ENCODE measurements at regions not wholly inside any gene's neighbourhood (a gene's known extent, or its start where the extent isn't known, plus 50 kb on each side); places are given as distances from the start of the nearest gene placed in this dataset.

DNA sequence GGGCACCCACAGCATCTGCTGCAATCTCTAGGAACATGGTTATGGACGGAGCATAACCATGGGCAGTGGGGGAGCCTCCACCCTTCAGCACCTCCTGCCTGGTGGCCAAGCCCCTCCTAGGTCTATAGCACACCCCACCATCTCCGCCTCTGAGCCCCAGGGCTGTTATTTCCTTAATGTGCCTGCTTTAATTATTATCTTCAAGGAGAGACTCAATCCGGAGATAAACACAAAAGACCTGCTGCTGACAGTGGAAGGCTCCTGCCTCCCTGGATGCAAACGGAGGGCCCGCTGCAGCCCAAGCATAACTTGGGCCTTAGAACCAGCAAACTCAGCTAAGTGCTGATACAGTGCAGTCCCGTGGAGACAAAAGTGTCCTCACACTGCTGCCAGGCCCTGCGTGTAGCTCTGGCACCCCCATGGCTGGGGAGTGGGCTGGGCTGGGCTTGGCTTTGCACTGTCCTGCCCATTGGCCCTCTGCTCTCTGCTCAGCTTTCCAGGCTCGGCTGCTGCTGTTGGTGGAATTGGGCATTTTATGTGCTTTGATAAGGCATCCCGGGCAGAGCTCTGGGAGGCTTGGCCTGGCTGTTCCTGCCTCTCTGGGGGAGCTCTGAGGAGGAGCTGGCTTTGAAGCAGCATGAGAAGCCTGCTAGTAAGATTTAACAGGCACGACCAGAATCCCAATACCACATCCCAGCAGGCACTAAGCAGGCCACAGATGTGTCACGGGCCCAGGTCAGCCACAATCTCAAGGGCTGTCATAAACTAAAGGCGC, 620.2 kb downstream of the PTPRU start (continued):
- no peak for TF ChIP-seq ZFP30 (CRISPR knock-in tag; IDR thresholded peaks at IDR 0.05)

DNA sequence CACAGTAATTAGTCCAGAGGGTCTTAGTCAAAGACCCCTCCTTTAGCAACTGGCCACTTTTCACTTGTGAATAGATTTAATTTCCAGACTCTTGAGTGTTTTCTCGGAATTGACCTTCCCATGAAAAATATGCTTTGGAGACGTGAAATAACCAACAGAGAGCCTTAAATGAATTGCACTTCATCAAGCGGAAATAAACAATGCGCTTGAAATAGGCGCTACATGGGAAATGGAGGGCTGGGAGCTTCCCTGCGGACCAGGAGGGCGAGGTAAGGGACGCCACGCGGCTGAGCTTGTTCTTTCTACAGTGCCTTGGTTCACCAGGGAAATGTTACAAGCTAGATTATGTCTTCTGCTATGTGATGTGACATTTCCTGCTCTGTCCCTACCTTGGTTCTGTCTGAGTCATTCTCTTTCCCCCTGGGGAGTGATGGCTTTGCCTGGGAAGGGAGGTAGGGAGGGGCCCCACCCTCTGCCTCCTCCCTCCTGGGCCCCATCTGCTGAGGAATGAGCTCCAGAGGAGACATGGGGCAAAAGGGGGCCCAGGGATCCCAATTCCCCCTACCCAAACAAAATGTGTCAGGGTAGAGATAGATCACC, 619.3 kb downstream of the PTPRU start:
- TF ChIP-seq ZFP30 (CRISPR knock-in tag; IDR thresholded peaks at IDR 0.05), result no peak
- TF ChIP-seq BACH2 (CRISPR knock-in tag; IDR thresholded peaks at IDR 0.05; ENCODE audit: borderline replicate concordance), result no peak
- no peak for TF ChIP-seq ISL1 (CRISPR knock-in tag; IDR thresholded peaks at IDR 0.05)
- TF ChIP-seq TCF4 (CRISPR knock-in tag; IDR thresholded peaks at IDR 0.05; ENCODE audit: borderline replicate concordance), result no peak
- no peak for TF ChIP-seq OSR1 (CRISPR knock-in tag; IDR thresholded peaks at IDR 0.05)
- TF ChIP-seq SNAI2 (CRISPR knock-in tag; IDR thresholded peaks at IDR 0.05), result no peak
- no peak for TF ChIP-seq ZNF70 (CRISPR knock-in tag; IDR thresholded peaks at IDR 0.05)
- no peak for TF ChIP-seq GLIS3 (CRISPR knock-in tag; IDR thresholded peaks at IDR 0.05)
- TF ChIP-seq ZC3H10 (CRISPR knock-in tag; IDR thresholded peaks at IDR 0.05), result no peak
- TF ChIP-seq, protein P1, sequence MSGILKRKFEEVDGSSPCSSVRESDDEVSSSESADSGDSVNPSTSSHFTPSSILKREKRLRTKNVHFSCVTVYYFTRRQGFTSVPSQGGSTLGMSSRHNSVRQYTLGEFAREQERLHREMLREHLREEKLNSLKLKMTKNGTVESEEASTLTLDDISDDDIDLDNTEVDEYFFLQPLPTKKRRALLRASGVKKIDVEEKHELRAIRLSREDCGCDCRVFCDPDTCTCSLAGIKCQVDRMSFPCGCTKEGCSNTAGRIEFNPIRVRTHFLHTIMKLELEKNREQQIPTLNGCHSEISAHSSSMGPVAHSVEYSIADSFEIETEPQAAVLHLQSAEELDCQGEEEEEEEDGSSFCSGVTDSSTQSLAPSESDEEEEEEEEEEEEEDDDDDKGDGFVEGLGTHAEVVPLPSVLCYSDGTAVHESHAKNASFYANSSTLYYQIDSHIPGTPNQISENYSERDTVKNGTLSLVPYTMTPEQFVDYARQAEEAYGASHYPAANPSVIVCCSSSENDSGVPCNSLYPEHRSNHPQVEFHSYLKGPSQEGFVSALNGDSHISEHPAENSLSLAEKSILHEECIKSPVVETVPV (CRISPR knock-in tag; IDR thresholded peaks at IDR 0.05), result no peak
- TF ChIP-seq ZNF565 (CRISPR knock-in tag; conservative IDR thresholded peaks at IDR 0.05; ENCODE audit: low read depth), result no peak
- no peak for TF ChIP-seq ZFP3 (CRISPR knock-in tag; IDR thresholded peaks at IDR 0.05)
- TF ChIP-seq, protein P2, sequence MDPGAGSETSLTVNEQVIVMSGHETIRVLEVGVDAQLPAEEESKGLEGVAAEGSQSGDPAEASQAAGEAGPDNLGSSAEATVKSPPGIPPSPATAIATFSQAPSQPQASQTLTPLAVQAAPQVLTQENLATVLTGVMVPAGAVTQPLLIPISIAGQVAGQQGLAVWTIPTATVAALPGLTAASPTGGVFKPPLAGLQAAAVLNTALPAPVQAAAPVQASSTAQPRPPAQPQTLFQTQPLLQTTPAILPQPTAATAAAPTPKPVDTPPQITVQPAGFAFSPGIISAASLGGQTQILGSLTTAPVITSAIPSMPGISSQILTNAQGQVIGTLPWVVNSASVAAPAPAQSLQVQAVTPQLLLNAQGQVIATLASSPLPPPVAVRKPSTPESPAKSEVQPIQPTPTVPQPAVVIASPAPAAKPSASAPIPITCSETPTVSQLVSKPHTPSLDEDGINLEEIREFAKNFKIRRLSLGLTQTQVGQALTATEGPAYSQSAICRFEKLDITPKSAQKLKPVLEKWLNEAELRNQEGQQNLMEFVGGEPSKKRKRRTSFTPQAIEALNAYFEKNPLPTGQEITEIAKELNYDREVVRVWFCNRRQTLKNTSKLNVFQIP (CRISPR knock-in tag; IDR thresholded peaks at IDR 0.05; ENCODE audit: borderline replicate concordance, low read depth), result no peak
- TF ChIP-seq PPARA (CRISPR knock-in tag; IDR thresholded peaks at IDR 0.05; ENCODE audit: borderline replicate concordance), result no peak
- TF ChIP-seq RARB (CRISPR knock-in tag; IDR thresholded peaks at IDR 0.05), result no peak
- TF ChIP-seq ESRRG (CRISPR knock-in tag; IDR thresholded peaks at IDR 0.05), result no peak
- ATAC-seq, result no peak

DNA sequence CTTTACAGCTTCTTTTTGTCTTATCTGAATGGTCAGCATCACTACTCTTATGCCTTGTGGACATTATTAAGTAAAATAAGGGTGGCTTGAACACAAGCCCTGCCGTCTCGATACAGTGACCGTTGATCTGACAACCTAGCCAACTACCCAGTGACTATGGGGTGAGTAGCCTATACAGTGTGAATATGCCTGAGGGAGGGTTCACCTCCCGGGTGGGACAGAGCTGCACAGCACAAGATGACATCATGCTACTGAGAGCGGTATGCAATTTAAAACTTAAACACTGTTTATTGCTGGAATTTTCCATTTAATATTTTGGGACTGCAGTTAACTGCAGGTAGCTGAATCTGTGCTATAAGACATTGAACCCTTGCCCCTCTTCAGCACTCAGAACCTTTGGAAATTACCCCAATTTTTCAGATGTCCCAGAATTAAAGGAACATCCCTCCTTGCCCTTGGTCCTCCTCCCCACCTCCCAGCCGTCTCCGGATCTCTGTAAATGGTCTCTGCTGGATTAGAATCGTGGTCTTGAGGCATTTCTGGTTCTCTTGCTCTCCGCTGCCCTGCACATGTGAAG, 618.5 kb downstream of the PTPRU start:
- ATAC-seq, result no peak
- TF ChIP-seq, protein P3, sequence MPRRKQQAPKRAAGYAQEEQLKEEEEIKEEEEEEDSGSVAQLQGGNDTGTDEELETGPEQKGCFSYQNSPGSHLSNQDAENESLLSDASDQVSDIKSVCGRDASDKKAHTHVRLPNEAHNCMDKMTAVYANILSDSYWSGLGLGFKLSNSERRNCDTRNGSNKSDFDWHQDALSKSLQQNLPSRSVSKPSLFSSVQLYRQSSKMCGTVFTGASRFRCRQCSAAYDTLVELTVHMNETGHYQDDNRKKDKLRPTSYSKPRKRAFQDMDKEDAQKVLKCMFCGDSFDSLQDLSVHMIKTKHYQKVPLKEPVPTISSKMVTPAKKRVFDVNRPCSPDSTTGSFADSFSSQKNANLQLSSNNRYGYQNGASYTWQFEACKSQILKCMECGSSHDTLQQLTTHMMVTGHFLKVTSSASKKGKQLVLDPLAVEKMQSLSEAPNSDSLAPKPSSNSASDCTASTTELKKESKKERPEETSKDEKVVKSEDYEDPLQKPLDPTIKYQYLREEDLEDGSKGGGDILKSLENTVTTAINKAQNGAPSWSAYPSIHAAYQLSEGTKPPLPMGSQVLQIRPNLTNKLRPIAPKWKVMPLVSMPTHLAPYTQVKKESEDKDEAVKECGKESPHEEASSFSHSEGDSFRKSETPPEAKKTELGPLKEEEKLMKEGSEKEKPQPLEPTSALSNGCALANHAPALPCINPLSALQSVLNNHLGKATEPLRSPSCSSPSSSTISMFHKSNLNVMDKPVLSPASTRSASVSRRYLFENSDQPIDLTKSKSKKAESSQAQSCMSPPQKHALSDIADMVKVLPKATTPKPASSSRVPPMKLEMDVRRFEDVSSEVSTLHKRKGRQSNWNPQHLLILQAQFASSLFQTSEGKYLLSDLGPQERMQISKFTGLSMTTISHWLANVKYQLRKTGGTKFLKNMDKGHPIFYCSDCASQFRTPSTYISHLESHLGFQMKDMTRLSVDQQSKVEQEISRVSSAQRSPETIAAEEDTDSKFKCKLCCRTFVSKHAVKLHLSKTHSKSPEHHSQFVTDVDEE (CRISPR knock-in tag; IDR thresholded peaks at IDR 0.05), result no peak
- TF ChIP-seq, protein P1 (CRISPR knock-in tag; IDR thresholded peaks at IDR 0.05), result no peak
- TF ChIP-seq, protein P4, sequence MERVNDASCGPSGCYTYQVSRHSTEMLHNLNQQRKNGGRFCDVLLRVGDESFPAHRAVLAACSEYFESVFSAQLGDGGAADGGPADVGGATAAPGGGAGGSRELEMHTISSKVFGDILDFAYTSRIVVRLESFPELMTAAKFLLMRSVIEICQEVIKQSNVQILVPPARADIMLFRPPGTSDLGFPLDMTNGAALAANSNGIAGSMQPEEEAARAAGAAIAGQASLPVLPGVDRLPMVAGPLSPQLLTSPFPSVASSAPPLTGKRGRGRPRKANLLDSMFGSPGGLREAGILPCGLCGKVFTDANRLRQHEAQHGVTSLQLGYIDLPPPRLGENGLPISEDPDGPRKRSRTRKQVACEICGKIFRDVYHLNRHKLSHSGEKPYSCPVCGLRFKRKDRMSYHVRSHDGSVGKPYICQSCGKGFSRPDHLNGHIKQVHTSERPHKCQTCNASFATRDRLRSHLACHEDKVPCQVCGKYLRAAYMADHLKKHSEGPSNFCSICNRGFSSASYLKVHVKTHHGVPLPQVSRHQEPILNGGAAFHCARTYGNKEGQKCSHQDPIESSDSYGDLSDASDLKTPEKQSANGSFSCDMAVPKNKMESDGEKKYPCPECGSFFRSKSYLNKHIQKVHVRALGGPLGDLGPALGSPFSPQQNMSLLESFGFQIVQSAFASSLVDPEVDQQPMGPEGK (CRISPR knock-in tag; IDR thresholded peaks at IDR 0.05; ENCODE audit: borderline replicate concordance), result no peak
- TF ChIP-seq RARB (CRISPR knock-in tag; IDR thresholded peaks at IDR 0.05) (no peak), ZNF565 (CRISPR knock-in tag; conservative IDR thresholded peaks at IDR 0.05; ENCODE audit: low read depth) (no peak), ARNTL (CRISPR knock-in tag; IDR thresholded peaks at IDR 0.05; ENCODE audit: borderline replicate concordance, low read depth) (no peak), ESRRG (CRISPR knock-in tag; IDR thresholded peaks at IDR 0.05) (no peak), PPARA (CRISPR knock-in tag; IDR thresholded peaks at IDR 0.05; ENCODE audit: borderline replicate concordance) (no peak), ISL1 (CRISPR knock-in tag; IDR thresholded peaks at IDR 0.05) (no peak), ZNF8 (CRISPR knock-in tag; IDR thresholded peaks at IDR 0.05) (no peak), ZC3H10 (CRISPR knock-in tag; IDR thresholded peaks at IDR 0.05) (no peak), SNAI2 (CRISPR knock-in tag; IDR thresholded peaks at IDR 0.05) (no peak)
- TF ChIP-seq, protein P5, sequence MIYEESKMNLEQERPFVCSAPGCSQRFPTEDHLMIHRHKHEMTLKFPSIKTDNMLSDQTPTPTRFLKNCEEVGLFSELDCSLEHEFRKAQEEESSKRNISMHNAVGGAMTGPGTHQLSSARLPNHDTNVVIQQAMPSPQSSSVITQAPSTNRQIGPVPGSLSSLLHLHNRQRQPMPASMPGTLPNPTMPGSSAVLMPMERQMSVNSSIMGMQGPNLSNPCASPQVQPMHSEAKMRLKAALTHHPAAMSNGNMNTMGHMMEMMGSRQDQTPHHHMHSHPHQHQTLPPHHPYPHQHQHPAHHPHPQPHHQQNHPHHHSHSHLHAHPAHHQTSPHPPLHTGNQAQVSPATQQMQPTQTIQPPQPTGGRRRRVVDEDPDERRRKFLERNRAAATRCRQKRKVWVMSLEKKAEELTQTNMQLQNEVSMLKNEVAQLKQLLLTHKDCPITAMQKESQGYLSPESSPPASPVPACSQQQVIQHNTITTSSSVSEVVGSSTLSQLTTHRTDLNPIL (CRISPR knock-in tag; IDR thresholded peaks at IDR 0.05; ENCODE audit: low read depth), result no peak
